Mesendoderm (in vitro differentiated cells): ENCODE measurements at regions not wholly inside any gene's neighbourhood (a gene's known extent, or its start where the extent isn't known, plus 50 kb on each side); places are given as distances from the start of the nearest gene placed in this dataset.
A peak's percentile ranks its signal among the peaks of the same experiment; 100 is the strongest.

Source experiments
- DNase-seq: peaks from one replicate; pipeline ENCODE4 v3.0.0; 2013
- H2AK5ac ChIP-seq: 2 replicates; pipeline ENCODE4 v1.6.1; 2013; ENCODE audit warnings: low read length, inconsistent platforms
- H2BK120ac ChIP-seq: 2 replicates; pipeline ENCODE4 v1.6.1; 2013; ENCODE audit warnings: low read depth, mild to moderate bottlenecking, low read length, moderate library complexity, mixed read lengths
- H2BK15ac ChIP-seq: replicated peaks from 2 replicates; pipeline ENCODE4 v1.6.1; 2013; ENCODE audit warnings: low read depth, mild to moderate bottlenecking, moderate library complexity
- H2BK5ac ChIP-seq: 2 replicates; pipeline ENCODE4 v1.6.1; 2013; ENCODE audit warnings: low read length, inconsistent platforms
- H3K18ac ChIP-seq: 2 replicates; pipeline ENCODE4 v1.6.1; 2013; ENCODE audit warnings: mild to moderate bottlenecking, low read length, mixed read lengths
- H3K23ac ChIP-seq: one replicate; pipeline ENCODE4 v1.6.1; 2013; ENCODE audit warnings: low read length
- H3K27ac ChIP-seq: 2 replicates; pipeline ENCODE4 v1.5.1; 2013; ENCODE audit warnings: low read depth, mild to moderate bottlenecking, inconsistent platforms, low read length, moderate library complexity
- H3K27me3 ChIP-seq: 2 replicates; pipeline ENCODE4 v1.6.1; 2013; ENCODE audit warnings: low read length, control low read depth, mild to moderate bottlenecking, inconsistent platforms; ENCODE audit not compliant: insufficient read depth, poor library complexity
- H3K36me3 ChIP-seq: 2 replicates; pipeline ENCODE4 v1.6.1; 2013; ENCODE audit warnings: low read length, inconsistent platforms; ENCODE audit not compliant: control insufficient read depth, insufficient read depth
- H3K4ac ChIP-seq: one replicate; pipeline ENCODE4 v1.6.1; 2013; ENCODE audit warnings: low read depth, mild to moderate bottlenecking, low read length, moderate library complexity
- H3K4me1 ChIP-seq: 2 replicates; pipeline ENCODE4 v1.6.1; 2013; ENCODE audit warnings: low read depth, low read length, inconsistent platforms; ENCODE audit not compliant: control insufficient read depth
- H3K4me2 ChIP-seq: 2 replicates; pipeline ENCODE4 v1.6.1; 2013; ENCODE audit warnings: low read length
- H3K4me3 ChIP-seq: 2 replicates; pipeline ENCODE4 v1.5.1; 2013; ENCODE audit warnings: mild to moderate bottlenecking, low read length
- H3K56ac ChIP-seq: one replicate; pipeline ENCODE4 v1.6.1; 2013; ENCODE audit warnings: low read length
- H3K79me1 ChIP-seq: 2 replicates; pipeline ENCODE4 v1.6.1; 2013; ENCODE audit warnings: low read length, inconsistent platforms
- H3K79me2 ChIP-seq: 2 replicates; pipeline ENCODE4 v1.6.1; 2013; ENCODE audit warnings: mild to moderate bottlenecking, low read length; ENCODE audit not compliant: control insufficient read depth, insufficient read depth
- H3K9ac ChIP-seq: 2 replicates; pipeline ENCODE4 v1.6.1; 2013; ENCODE audit warnings: low read length, inconsistent platforms
- H4K5ac ChIP-seq: one replicate; pipeline ENCODE4 v1.6.1; 2013; ENCODE audit warnings: low read length
- H4K8ac ChIP-seq: one replicate; pipeline ENCODE4 v1.6.1; 2013; ENCODE audit warnings: low read depth, mild to moderate bottlenecking, control low read depth, low read length, moderate library complexity
- WGBS: extraction: QIAGEN DNeasy Blood & Tissue Kit; methylation state at CpG from one replicate; pipeline ENCODE4 v1.1.7; 2013; ENCODE audit warnings: low lambda C conversion rate, missing lambda C conversion rate; ENCODE audit not compliant: insufficient coverage; ENCODE audit errors: extremely low coverage; 5-methylcytosine and 5-hydroxymethylcytosine counted together

- Histone ChIP-seq H3K4me1 (no peaks in the 10 kb centered on the region), H3K27me3 (no peaks in the 10 kb centered on the region), H3K27ac (no peak overlapping the region), H3K18ac (no peak overlapping the region), H2BK15ac (no peak overlapping the region), H4K5ac (no peak overlapping the region), H2BK120ac (no peak overlapping the region), H3K4me2 (no peak overlapping the region), H4K8ac (no peak overlapping the region), H3K36me3 (no peaks in the 10 kb centered on the region), H3K9ac (no peak overlapping the region), H3K4ac (peak overlapping the region; percentile 70), H3K56ac (no peak overlapping the region), H3K23ac (no peak overlapping the region), H3K79me1 (no peaks in the 10 kb centered on the region), H3K4me3 (no peak overlapping the region), H2BK5ac (no peak overlapping the region), H3K79me2 (no peaks in the 10 kb centered on the region), H2AK5ac (no peak overlapping the region)
- DNase-seq = no peak
Measured at GRCh38 chr2:150625303-150625702, 137.8 kb upstream of the RND3 start.

- Histone ChIP-seq H3K4me1 (no peaks in the 10 kb centered on the region), H3K36me3 (no peaks in the 10 kb centered on the region)
Measured at GRCh38 chr2:150624001-150624401, 136.5 kb upstream of the RND3 start.

GRCh38 chr2:150621526-150622213 is 134.2 kb upstream of the RND3 start:
- no peak overlapping the region for H3K27ac ChIP-seq
- no peak overlapping the region for H2AK5ac ChIP-seq
- H3K4me2 ChIP-seq = no peak overlapping the region
- H3K9ac ChIP-seq = no peak overlapping the region
- no peaks in the 10 kb centered on the region for H3K27me3 ChIP-seq
- no peak overlapping the region for H2BK5ac ChIP-seq
- no peak overlapping the region for H3K4ac ChIP-seq
- H3K4me1 ChIP-seq = no peaks in the 10 kb centered on the region
- WGBS = no CpG with 5 or more reads among the region's 4 CpGs
- no peak overlapping the region for H3K4me3 ChIP-seq
- no peak overlapping the region for H2BK15ac ChIP-seq
- H3K23ac ChIP-seq = no peak overlapping the region
- no peaks in the 10 kb centered on the region for H3K36me3 ChIP-seq
- H3K79me1 ChIP-seq = no peaks in the 10 kb centered on the region
- no peak overlapping the region for H4K5ac ChIP-seq
- H3K56ac ChIP-seq = no peak overlapping the region
- DNase-seq = no peak
- H3K79me2 ChIP-seq = no peaks in the 10 kb centered on the region
- H2BK120ac ChIP-seq = no peak overlapping the region
- no peak overlapping the region for H3K18ac ChIP-seq
- no peak overlapping the region for H4K8ac ChIP-seq

More at GRCh38 chr2:150624001-150624401, 136.5 kb upstream of the RND3 start:
- Histone ChIP-seq H3K9ac (no peak overlapping the region), H3K23ac (no peak overlapping the region), H2BK5ac (no peak overlapping the region), H3K27me3 (no peaks in the 10 kb centered on the region), H2BK120ac (no peak overlapping the region), H3K27ac (no peak overlapping the region), H2BK15ac (no peak overlapping the region), H2AK5ac (no peak overlapping the region), H3K18ac (no peak overlapping the region), H3K79me1 (no peaks in the 10 kb centered on the region), H3K56ac (no peak overlapping the region), H3K4ac (no peak overlapping the region), H3K4me2 (no peak overlapping the region), H3K4me3 (no peak overlapping the region), H4K5ac (no peak overlapping the region), H4K8ac (no peak overlapping the region), H3K79me2 (no peaks in the 10 kb centered on the region)
- DNase-seq = no peak
- WGBS = no CpG with 5 or more reads among the region's 5 CpGs

- Histone ChIP-seq H3K56ac (no peak overlapping the region), H3K23ac (no peak overlapping the region), H3K79me1 (no peaks in the 10 kb centered on the region), H3K4me3 (no peak overlapping the region), H3K4ac (no peak overlapping the region), H3K18ac (no peak overlapping the region), H2BK120ac (no peak overlapping the region), H3K27ac (no peak overlapping the region), H3K4me2 (no peak overlapping the region), H2AK5ac (no peak overlapping the region), H2BK15ac (no peak overlapping the region), H2BK5ac (no peak overlapping the region), H3K27me3 (no peaks in the 10 kb centered on the region), H3K4me1 (no peaks in the 10 kb centered on the region), H3K79me2 (no peaks in the 10 kb centered on the region), H4K5ac (no peak overlapping the region), H3K36me3 (no peaks in the 10 kb centered on the region), H3K9ac (no peak overlapping the region), H4K8ac (no peak overlapping the region)
- no CpG with 5 or more reads among the region's 6 CpGs for WGBS
- no peak for DNase-seq
Measured at GRCh38 chr2:150620855-150621254, 133.4 kb upstream of the RND3 start.

GRCh38 chr2:150620416-150620815 is 132.9 kb upstream of the RND3 start:
- Histone ChIP-seq H2BK15ac (no peak overlapping the region), H2BK120ac (no peak overlapping the region), H4K5ac (no peak overlapping the region), H3K23ac (no peak overlapping the region), H3K27me3 (no peaks in the 10 kb centered on the region), H3K56ac (no peak overlapping the region), H4K8ac (no peak overlapping the region), H3K27ac (no peak overlapping the region), H2AK5ac (no peak overlapping the region), H3K36me3 (no peaks in the 10 kb centered on the region), H3K4me2 (no peak overlapping the region), H3K4me1 (no peaks in the 10 kb centered on the region), H3K4ac (no peak overlapping the region), H3K4me3 (no peak overlapping the region), H3K18ac (no peak overlapping the region), H3K79me2 (no peaks in the 10 kb centered on the region), H3K79me1 (no peaks in the 10 kb centered on the region), H3K9ac (no peak overlapping the region), H2BK5ac (no peak overlapping the region)
- no peak for DNase-seq

GRCh38 chr2:150619607-150620330 is 132.3 kb upstream of the RND3 start:
- Histone ChIP-seq H3K27ac (no peak overlapping the region), H4K5ac (no peak overlapping the region), H3K18ac (no peak overlapping the region), H3K79me2 (no peaks in the 10 kb centered on the region), H3K36me3 (no peaks in the 10 kb centered on the region), H3K56ac (no peak overlapping the region), H2BK15ac (no peak overlapping the region), H3K4me2 (no peak overlapping the region), H3K4ac (no peak overlapping the region), H3K79me1 (no peaks in the 10 kb centered on the region), H3K9ac (no peak overlapping the region), H2BK120ac (no peak overlapping the region), H3K4me1 (no peaks in the 10 kb centered on the region), H4K8ac (no peak overlapping the region), H2AK5ac (no peak overlapping the region), H3K27me3 (no peaks in the 10 kb centered on the region), H3K4me3 (no peak overlapping the region), H3K23ac (no peak overlapping the region), H2BK5ac (no peak overlapping the region)
- WGBS = no CpG with 5 or more reads among the region's 5 CpGs
- DNase-seq = peak; percentile 46
